ENCODE measurements at regions not wholly inside any gene's neighbourhood (a gene's known extent, or its start where the extent isn't known, plus 50 kb on each side); places are given as distances from the start of the nearest gene placed in this dataset.

DNA sequence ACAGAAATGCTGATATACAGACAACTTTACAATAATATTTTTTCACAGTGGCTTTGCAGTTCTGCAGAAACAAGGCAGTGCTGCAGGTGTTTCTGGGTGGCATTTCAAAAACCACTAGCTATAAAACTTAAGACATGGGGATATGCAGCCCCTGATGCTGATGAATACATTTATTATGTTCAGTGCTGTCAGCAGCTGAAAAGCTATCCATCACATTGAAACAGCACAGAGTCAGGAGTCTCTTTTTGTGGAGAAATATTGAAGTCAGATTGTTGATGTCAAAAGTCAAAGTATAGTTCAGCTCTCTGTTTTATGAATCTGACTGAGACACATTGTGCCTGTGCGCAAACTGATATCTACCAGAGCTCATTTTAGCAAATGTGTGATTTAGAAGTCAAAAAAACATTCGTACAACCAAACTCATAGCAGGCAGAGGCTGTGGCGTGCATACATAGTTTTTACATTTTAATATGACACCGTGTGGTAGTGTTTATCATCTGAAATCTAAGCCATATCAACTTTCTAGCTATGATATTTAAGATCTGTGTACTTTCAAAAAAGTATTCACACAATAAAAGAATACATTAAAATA, 467.6 kb downstream of the PRKD1 start:
- in situ Hi-C loops (cut with MboI; ENCODE audit: low pct_unique_long_range_greater_than_20kb, low sequenced_read_pairs): no loop called here

DNA sequence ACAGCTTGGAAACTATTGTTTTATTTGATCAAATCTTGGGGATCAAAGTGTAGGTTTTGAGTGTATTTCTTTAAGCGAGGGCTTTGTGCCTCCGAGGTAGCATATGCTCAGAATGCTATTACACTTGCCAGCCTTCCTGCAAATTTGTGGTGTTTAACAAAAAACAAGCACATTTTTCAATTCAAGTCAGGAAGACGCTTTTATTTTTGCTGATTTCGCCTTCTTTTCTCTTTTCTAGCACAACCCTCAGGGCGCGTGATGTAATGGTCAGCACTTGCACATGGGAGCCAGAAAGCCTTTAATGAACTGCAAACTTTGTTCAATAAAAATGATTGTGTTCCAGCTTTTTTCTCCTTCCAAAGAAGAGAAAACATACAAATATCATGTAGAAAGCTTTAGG, 466.5 kb downstream of the PRKD1 start:
- in situ Hi-C loops (cut with MboI; ENCODE audit: low pct_unique_long_range_greater_than_20kb, low sequenced_read_pairs): no loop called here
- DNase-seq: no peak

More for the DNA sequence above, 467.6 kb downstream of the PRKD1 start:
- DNase-seq: no peak

GRCh38 chr14:29461506-29461905, 466.1 kb downstream of the PRKD1 start:
- in situ Hi-C loops (cut with MboI; ENCODE audit: low pct_unique_long_range_greater_than_20kb, low sequenced_read_pairs): no loop called here
- DNase-seq: no peak

- DNase-seq: no peak
- in situ Hi-C loops (cut with MboI; ENCODE audit: low pct_unique_long_range_greater_than_20kb, low sequenced_read_pairs): no loop called here
These were observed 465.3 kb downstream of the PRKD1 start for GRCh38 chr14:29462321-29462720.

DNA sequence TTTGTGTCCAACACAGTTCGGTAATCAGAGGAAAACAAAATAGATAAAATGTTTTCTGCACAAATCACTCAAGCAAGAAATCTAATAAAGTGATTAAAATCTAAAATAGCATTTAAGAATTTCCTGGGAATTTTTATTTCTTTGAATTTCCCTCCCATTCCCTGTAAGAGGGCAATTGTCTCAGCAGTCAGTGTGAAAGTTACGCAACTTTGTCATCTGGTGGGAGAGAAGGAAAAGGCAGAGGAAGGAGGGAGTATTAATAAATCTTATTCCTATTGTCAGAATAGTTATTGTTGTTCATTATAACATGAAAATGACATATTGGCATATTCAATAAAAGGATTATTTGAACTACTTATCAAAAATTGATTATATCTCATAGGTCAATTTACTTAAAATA, 464.9 kb downstream of the PRKD1 start:
- DNase-seq: no peak
- in situ Hi-C loops (cut with MboI; ENCODE audit: low pct_unique_long_range_greater_than_20kb, low sequenced_read_pairs): no loop called here

- in situ Hi-C loops (cut with MboI; ENCODE audit: low pct_unique_long_range_greater_than_20kb, low sequenced_read_pairs): no loop called here
- DNase-seq: no peak
These were observed 463.8 kb downstream of the PRKD1 start for GRCh38 chr14:29463727-29464395.

DNA sequence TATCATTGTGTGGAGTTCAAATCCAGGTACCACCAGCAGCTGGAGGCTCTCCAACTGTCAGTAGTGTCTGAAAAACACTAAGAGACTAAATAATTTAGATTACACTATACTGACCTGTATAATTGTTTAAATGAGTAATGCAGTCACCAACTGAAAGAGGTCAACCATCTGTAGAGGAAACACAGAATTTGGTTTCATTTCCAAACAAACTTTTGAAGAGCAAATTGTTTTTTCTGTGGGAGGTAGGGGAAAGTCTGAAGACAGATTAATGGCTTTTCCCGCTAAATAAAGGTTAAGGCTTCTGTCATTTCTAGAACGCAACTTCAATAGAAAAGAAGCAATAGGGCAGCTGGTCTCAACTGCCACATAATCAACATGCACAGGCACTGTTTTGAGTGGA, 462.6 kb downstream of the PRKD1 start:
- no peak for DNase-seq
- in situ Hi-C loops (cut with MboI; ENCODE audit: low pct_unique_long_range_greater_than_20kb, low sequenced_read_pairs): no loop called here

- DNase-seq: no peak
- in situ Hi-C loops (cut with MboI; ENCODE audit: low pct_unique_long_range_greater_than_20kb, low sequenced_read_pairs): no loop called here
These were observed 452.0 kb downstream of the PRKD1 start for GRCh38 chr14:29475641-29476040.

- in situ Hi-C loops (cut with MboI; ENCODE audit: low pct_unique_long_range_greater_than_20kb, low sequenced_read_pairs): no loop called here
- no peak for DNase-seq
These were observed 441.5 kb downstream of the PRKD1 start for GRCh38 chr14:29486132-29486531.

DNA sequence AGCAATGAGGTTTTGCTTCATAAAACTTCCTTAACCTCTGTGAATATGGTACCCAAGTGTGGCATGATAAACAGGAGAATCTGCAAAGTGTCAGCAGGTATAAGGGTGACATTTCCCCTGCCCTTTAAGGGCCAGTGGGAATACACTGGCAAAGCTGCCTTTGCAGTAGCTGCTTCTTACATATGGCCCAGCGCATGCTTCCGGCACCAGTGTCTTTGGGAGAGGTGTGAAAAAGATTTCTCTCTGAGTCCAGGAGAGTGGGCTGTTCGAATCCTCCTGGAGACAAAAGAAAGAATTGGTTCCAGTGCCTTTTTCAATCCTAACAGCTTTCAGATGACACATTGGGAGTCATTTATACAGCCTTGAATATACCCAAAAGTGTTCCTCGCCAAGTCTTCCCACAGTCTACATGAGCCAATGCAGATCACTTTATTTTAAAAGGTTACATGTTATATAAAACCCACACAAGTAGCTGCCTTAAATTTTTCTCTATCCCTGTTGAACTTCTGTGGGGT, 437.7 kb downstream of the PRKD1 start:
- in situ Hi-C loops (cut with MboI; ENCODE audit: low pct_unique_long_range_greater_than_20kb, low sequenced_read_pairs): no loop called here
- no peak for DNase-seq

GRCh38 chr14:29493849-29494248, 433.8 kb downstream of the PRKD1 start:
- in situ Hi-C loops (cut with MboI; ENCODE audit: low pct_unique_long_range_greater_than_20kb, low sequenced_read_pairs): no loop called here
- no peak for DNase-seq

- DNase-seq: no peak
- in situ Hi-C loops (cut with MboI; ENCODE audit: low pct_unique_long_range_greater_than_20kb, low sequenced_read_pairs): no loop called here
These were observed 433.3 kb downstream of the PRKD1 start for GRCh38 chr14:29494312-29494711.

DNA sequence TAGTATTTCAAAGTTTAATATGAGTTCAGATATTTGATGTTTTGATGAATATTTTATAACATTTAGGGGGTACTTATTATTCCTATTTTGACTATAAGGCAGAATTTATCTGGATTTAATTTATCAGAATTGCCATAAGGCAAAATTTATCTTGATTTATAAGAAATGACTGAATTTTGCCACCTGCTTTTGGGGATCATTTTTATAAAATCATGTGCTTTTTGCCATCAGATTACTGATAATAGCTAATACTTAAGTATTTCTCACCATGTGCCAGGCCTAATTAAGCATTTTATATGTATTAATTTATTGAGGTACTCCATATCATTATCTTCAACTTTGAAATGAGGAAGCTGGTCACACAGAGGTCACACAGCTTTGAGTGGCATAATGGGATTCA, 423.7 kb downstream of the PRKD1 start:
- in situ Hi-C loops (cut with MboI; ENCODE audit: low pct_unique_long_range_greater_than_20kb, low sequenced_read_pairs): no loop called here
- no peak for DNase-seq

- no peak for DNase-seq
- in situ Hi-C loops (cut with MboI; ENCODE audit: low pct_unique_long_range_greater_than_20kb, low sequenced_read_pairs): no loop called here
These were observed 409.3 kb downstream of the PRKD1 start for GRCh38 chr14:29518335-29518734.

DNA sequence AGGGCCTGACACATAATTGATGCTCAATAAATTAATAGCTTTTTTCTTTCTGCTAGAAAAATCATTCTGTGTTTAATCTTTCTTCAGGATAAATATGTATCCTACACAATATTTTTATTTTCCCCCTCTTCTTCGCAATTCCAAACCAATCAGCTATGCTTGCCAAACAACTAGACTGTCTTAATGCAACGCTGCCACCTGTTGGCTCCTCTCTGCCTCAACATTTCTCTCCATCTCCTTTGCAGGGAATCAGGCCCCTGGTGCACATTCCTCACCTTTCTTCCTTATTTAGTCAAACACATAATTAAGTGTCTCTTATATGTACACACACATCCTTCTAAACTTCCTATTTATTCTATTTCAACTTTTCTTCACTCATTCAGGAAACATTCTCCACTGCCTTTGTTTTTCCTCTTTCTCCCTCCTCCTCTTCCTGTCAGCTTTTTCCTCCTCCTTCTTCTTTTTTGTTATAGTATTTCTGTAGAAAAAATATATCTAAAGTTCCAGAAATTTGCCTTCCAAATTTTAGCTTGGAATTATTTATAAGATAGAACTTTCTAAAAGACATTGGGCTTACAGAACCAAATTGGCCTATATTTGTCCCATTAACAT, 406.0 kb downstream of the PRKD1 start:
- in situ Hi-C loops (cut with MboI; ENCODE audit: low pct_unique_long_range_greater_than_20kb, low sequenced_read_pairs): no loop called here
- peak; percentile 13 for DNase-seq
